GM10266 (cell line): ENCODE measurements at regions not wholly inside any gene's neighbourhood (a gene's known extent, or its start where the extent isn't known, plus 50 kb on each side); places are given as distances from the start of the nearest gene placed in this dataset.

ENCODE experiments used
- DNase-seq: peaks from one replicate; pipeline ENCODE4 v3.0.0; 2012; ENCODE audit errors: extremely low spot score
- CTCF ChIP-seq: IDR thresholded peaks from 2 replicates; pipeline ENCODE4 v1.5.1; 2012; ENCODE audit warnings: mild to moderate bottlenecking, low read depth; ENCODE audit not compliant: control insufficient read depth, insufficient read depth; ENCODE audit errors: missing control alignments

GRCh38 chr11:123313262-123313661 is 116.8 kb upstream of the GRAMD1B start:
- no peak for DNase-seq
- no peak for TF ChIP-seq CTCF

- DNase-seq: no peak
- TF ChIP-seq CTCF: no peak
Observed at GRCh38 chr11:123308077-123308476, 113.0 kb upstream of the CLMP start.

GRCh38 chr11:123307276-123307675 is 112.2 kb upstream of the CLMP start:
- TF ChIP-seq CTCF: no peak
- DNase-seq: no peak

- no peak for TF ChIP-seq CTCF
- DNase-seq: no peak
Observed at GRCh38 chr11:123306531-123306930, 111.5 kb upstream of the CLMP start.

GRCh38 chr11:123305601-123306375 is 110.7 kb upstream of the CLMP start:
- no peak for TF ChIP-seq CTCF
- DNase-seq: no peak

- TF ChIP-seq CTCF: no peak
- DNase-seq: no peak
Observed at GRCh38 chr11:123304828-123305466, 109.9 kb upstream of the CLMP start.

- no peak for TF ChIP-seq CTCF
Observed at GRCh38 chr11:123303924-123304323, 108.9 kb upstream of the CLMP start.

More at GRCh38 chr11:123303924-123304323, 108.9 kb upstream of the CLMP start:
- no peak for DNase-seq
